Fibroblast of villous mesenchyme (primary cell): ENCODE measurements at regions not wholly inside any gene's neighbourhood (a gene's known extent, or its start where the extent isn't known, plus 50 kb on each side); places are given as distances from the start of the nearest gene placed in this dataset.
"Not testable (repeated sequence)": the region's sequence is repeated elsewhere in the genome, so short reads cannot be mapped to it uniquely, and the experiment has no call there.

Experiments
- DNase-seq: peaks from one replicate; pipeline ENCODE4 v3.0.0-alpha.2; 2010; ENCODE audit warnings: low read depth
- H3K4me3 ChIP-seq: 2 replicates; pipeline ENCODE4 v1.5.1; 2011; ENCODE audit warnings: low read depth, mild to moderate bottlenecking, low read length
- TF ChIP-seq, protein P1 (sequence below): IDR thresholded peaks from 2 replicates; pipeline ENCODE4 v1.5.1; 2012; ENCODE audit warnings: low read depth, mild to moderate bottlenecking, low read length; ENCODE audit not compliant: insufficient read depth

DNA sequence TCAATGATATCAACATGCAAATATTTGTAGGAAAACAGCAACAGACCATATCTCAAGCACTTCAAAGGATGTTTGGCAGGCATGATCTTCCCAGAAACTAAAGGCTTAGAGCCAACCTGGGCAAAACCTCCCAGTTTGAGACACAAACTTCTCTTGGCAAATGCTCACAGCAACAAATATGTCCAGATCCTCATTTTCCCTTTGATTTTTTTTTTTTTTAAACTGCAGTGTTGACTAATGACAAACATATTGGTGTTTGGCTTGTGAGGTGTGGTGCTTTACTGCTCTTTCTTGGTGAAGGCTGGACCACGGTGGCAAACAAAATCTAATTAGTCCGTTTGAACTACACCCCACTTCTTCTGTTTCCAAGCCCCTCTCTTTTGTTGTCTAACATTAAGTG, 87.2 kb downstream of the EBLN2 start:
- DNase-seq = no peak
- TF ChIP-seq, protein P1, sequence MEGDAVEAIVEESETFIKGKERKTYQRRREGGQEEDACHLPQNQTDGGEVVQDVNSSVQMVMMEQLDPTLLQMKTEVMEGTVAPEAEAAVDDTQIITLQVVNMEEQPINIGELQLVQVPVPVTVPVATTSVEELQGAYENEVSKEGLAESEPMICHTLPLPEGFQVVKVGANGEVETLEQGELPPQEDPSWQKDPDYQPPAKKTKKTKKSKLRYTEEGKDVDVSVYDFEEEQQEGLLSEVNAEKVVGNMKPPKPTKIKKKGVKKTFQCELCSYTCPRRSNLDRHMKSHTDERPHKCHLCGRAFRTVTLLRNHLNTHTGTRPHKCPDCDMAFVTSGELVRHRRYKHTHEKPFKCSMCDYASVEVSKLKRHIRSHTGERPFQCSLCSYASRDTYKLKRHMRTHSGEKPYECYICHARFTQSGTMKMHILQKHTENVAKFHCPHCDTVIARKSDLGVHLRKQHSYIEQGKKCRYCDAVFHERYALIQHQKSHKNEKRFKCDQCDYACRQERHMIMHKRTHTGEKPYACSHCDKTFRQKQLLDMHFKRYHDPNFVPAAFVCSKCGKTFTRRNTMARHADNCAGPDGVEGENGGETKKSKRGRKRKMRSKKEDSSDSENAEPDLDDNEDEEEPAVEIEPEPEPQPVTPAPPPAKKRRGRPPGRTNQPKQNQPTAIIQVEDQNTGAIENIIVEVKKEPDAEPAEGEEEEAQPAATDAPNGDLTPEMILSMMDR = no peak
- no peak overlapping the region for H3K4me3 ChIP-seq

DNA sequence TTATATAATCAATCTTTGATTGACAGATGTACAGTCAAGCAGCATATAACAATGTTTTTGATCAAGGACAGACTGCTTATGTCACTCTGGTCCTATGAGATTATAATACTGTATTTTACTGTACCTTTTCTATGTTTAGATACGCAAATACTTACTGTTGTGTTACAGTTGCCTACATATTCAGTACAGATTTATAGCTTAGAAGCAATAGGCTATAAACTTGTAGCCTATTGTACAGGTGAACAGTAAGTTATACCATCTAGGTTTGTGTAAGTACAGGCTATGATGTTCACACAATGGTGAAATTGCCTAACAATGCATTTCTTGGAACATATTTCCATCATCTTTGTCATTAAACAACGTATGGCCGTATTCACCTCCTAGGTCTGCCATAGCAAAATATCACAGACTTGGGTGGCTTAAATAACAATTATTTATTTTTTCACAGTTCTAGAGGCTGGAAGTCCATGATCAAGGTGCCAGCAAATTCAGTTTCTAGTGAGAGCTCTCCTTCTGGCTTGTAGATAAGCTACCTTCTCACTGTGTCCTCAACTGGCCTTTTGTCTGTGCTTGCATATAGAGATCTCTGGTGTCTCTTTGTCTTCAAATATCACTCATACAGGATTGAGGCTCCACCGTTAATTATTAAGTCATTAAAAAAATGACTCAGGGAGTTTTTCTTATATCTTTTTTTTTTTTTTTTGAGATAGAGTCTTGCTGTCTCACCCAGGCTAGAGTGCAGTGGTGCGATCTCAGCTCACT, 89.1 kb downstream of the EBLN2 start:
- no peak overlapping the region for H3K4me3 ChIP-seq
- TF ChIP-seq, protein P1 = no peak
- DNase-seq = no peak

DNA sequence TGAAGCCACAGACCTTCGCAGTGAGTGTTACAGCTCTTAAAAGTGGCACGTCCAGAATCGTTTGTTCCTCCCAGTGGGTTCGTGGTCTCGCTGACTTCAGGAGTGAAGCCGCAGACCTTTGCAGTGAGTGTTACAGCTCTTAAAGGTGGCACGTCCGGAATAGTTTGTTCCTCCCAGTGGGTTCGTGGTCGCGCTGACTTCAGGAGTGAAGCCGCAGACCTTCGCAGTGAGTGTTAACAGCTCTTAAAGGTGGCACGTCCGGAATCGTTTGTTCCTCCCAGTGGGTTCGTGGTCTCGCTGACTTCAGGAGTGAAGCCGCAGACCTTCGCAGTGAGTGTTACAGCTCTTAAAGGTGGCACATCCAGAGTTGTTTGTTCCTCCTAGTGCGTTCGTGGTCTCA, 91.1 kb downstream of the EBLN2 start:
- not testable (repeated sequence) for H3K4me3 ChIP-seq, DNase-seq

DNA sequence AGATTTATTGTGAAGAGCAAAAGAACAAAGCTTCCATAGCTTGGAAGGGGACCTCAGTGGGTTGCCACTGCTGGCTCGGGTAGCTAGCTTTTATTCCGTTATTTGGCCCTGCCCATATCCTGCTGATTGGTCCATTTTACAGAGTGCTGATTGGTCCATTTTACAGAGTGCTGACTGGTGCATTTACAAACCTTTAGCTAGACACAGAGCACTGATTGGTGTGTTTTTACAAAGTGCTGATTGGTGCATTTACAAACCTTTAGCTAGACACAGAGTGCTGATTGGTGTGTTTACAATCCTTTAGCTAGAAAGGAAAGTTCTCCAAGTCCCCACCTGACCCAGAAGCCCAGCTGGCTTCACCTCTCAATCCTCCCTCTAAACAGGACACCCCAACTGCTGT, 91.6 kb downstream of the EBLN2 start:
- not testable (repeated sequence) for H3K4me3 ChIP-seq, DNase-seq

DNA sequence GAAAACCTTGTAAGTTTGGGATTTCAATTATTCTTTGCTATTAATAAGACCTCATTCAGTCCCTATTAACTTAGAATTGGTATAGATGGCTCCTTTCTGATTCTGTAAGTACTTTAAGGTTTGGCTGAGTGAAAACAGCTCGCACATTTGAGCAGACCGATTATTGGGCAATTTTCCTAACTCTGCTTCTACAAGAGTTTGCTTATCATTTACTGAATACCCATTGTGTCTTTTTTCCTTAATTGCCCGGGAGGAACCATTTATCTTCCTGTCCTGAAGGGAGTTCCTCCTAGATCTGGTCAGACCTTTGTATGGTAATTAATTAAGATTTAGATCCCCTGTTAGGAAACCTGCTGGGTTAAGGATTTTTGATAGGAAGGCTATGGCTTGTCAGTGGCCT, 92.8 kb downstream of the EBLN2 start:
- DNase-seq = not testable (repeated sequence)

DNA sequence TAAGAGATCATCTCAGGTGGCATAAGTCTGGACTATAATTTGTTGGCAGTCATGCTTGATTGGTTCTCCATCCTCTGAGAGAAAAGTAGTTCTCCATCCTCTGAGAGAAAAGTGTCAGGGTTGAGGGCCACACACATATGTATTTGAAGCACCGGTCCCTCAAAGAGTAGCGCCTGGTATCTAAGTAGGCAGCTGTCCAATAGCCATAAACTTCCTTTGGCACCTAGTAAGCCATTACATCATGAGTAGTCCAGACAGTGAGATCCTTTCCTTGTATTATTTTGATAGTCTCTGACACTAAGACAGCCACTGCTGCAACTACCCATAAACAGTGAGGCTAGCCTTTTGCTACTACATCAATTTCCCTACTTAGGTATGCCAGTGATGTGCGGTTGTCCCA, 94.0 kb downstream of the EBLN2 start:
- DNase-seq, H3K4me3 ChIP-seq: not testable (repeated sequence)

More for the DNA sequence above, 92.8 kb downstream of the EBLN2 start:
- not testable (repeated sequence) for H3K4me3 ChIP-seq

DNA sequence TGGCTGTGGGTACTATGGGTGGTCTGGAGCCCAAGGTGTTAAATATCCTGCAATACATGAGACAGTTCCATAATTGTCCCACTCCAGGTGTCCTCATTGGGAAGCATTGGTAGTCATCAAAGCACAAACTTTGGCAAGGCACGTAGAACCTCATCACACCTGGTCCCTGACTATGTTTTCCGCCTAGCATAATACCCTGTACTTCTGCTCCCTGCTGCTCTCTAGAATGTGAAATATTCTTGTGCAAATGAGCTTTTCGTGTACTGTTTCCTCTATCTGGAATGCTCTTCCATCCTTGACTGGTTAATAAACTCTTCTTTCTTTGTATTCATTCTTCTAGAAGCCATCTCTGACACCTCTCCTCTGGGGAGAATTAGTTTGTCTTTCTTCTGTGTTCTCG, 103.2 kb downstream of the EBLN2 start:
- DNase-seq = no peak
- no peak overlapping the region for H3K4me3 ChIP-seq
- TF ChIP-seq, protein P1 = no peak

DNA sequence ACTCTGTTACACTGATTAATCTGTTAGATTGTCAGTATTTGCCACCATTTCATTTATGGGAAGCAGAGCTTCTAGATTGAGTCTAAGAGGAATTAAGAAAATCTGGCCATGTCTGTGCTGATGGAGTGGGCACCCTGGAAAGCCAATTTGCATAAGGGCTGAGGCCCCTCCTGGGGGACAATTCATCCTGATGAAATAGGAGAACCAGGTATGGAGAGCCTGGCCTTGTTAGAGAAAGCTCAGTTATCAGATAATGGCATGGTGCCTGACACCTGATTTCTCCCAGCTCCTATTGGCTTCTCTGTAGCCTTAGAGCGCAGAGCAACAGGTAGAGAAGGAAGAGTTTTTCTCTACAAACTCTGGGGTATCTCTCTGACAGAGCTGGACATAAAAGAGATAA, 114.2 kb downstream of the EBLN2 start:
- H3K4me3 ChIP-seq = no peak overlapping the region
- DNase-seq = no peak
- TF ChIP-seq, protein P1 = no peak

DNA sequence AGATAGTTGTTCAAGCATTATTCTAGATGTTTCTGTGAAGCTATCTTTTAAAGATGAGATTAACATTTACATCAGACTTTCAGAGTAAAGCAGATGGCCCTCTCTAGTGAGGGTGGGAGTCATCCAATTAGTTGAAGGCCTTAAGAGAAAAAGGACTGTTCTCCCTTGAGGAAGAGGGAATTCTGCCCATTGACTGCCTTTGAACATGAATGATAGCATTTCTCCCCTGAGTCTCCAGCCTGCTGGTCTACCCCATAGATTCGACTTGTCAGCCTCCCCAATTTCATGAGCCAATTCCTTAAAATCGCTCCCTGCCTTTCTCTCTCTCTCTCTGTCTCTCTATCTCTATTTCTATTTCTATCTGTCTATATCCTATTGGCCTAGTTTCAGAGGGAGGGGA, 115.5 kb downstream of the EBLN2 start:
- TF ChIP-seq, protein P1 = no peak
- no peak for DNase-seq
- no peak overlapping the region for H3K4me3 ChIP-seq
